Endothelial cell (in vitro differentiated cells): ENCODE measurements at regions not wholly inside any gene's neighbourhood (a gene's known extent, or its start where the extent isn't known, plus 50 kb on each side); places are given as distances from the start of the nearest gene placed in this dataset.
"Not testable (repeated sequence)": the region's sequence is repeated elsewhere in the genome, so short reads cannot be mapped to it uniquely, and the experiment has no call there.

Source experiments
- DNase-seq: peaks from one replicate; pipeline ENCODE4 v3.0.0; 2021; ENCODE audit warnings: low spot score
- H3K27ac Mint-ChIP-seq: one replicate; pipeline ENCODE4 v1.8.0; 2021; ENCODE audit warnings: mixed read lengths, inconsistent platforms; ENCODE audit not compliant: unreplicated experiment
- H3K27me3 Mint-ChIP-seq: one replicate; pipeline ENCODE4 v1.8.0; 2021; ENCODE audit warnings: mild to moderate bottlenecking, moderate library complexity, mixed read lengths, inconsistent platforms; ENCODE audit not compliant: unreplicated experiment
- H3K36me3 Mint-ChIP-seq: one replicate; pipeline ENCODE4 v1.8.0; 2021; ENCODE audit warnings: mild to moderate bottlenecking, low read depth, mixed read lengths, inconsistent platforms; ENCODE audit not compliant: unreplicated experiment
- H3K4me1 Mint-ChIP-seq: one replicate; pipeline ENCODE4 v1.8.0; 2021; ENCODE audit warnings: mild to moderate bottlenecking, mixed read lengths, inconsistent platforms; ENCODE audit not compliant: unreplicated experiment
- H3K4me3 Mint-ChIP-seq: one replicate; pipeline ENCODE4 v1.8.0; 2021; ENCODE audit warnings: mild to moderate bottlenecking, mixed read lengths, inconsistent platforms; ENCODE audit not compliant: unreplicated experiment
- H3K9me3 Mint-ChIP-seq: one replicate; pipeline ENCODE4 v1.8.0; 2021; ENCODE audit warnings: mixed read lengths, inconsistent platforms; ENCODE audit not compliant: unreplicated experiment
- TF ChIP-seq, protein P1 (sequence below): fragments of 200-600 bp; sonication (generic); IDR thresholded peaks from one replicate; pipeline ENCODE4 v1.5.0; 2021; ENCODE audit warnings: antibody characterized with exemption; ENCODE audit not compliant: unreplicated experiment

DNA sequence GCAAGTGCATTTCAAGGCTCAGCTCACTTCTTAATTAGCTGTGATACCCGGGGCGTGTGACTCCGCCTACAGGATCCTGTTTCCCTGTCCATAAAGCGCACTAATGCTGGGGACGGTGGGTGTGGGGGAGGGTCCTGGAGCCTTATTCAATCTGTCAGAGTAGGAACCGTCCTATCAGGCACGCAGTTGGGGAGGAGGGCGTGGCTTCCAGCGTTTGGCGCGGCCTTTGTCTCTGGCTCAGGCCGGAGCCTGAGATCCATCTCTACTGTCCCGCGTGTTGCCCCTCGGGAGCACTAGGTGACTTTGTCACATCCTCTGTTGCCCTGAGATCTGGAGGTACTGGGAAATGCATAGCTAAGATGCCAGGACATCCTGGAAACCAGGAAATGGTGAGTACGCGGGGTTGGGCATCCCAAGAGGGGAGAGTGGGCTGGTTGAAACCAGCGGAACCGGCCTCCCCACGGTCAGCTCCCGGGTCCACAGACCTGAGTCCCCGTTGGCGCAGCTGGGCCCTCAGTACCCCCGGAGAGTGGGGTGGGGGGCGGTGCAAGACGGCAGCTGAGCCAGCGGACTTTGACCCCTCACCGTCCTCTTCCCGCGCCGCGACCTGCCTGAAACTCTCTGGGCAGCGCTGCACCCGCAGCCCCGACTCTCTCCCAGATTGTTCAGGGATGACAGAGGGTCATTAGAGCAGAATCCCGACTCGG is 104.4 kb upstream of the ZNF92 start:
- Mint-ChIP-seq H3K9me3 (no peaks in the 10 kb centered on the region), H3K36me3 (no peaks in the 10 kb centered on the region), H3K4me1 (peaks cover 6% of the 10 kb centered on the region), H3K27ac (no peak overlapping the region), H3K4me3 (peak overlapping the region; percentile 95), H3K27me3 (no peaks in the 10 kb centered on the region)
- TF ChIP-seq, protein P1, sequence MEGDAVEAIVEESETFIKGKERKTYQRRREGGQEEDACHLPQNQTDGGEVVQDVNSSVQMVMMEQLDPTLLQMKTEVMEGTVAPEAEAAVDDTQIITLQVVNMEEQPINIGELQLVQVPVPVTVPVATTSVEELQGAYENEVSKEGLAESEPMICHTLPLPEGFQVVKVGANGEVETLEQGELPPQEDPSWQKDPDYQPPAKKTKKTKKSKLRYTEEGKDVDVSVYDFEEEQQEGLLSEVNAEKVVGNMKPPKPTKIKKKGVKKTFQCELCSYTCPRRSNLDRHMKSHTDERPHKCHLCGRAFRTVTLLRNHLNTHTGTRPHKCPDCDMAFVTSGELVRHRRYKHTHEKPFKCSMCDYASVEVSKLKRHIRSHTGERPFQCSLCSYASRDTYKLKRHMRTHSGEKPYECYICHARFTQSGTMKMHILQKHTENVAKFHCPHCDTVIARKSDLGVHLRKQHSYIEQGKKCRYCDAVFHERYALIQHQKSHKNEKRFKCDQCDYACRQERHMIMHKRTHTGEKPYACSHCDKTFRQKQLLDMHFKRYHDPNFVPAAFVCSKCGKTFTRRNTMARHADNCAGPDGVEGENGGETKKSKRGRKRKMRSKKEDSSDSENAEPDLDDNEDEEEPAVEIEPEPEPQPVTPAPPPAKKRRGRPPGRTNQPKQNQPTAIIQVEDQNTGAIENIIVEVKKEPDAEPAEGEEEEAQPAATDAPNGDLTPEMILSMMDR: no peak
- DNase-seq: peak; percentile 88

DNA sequence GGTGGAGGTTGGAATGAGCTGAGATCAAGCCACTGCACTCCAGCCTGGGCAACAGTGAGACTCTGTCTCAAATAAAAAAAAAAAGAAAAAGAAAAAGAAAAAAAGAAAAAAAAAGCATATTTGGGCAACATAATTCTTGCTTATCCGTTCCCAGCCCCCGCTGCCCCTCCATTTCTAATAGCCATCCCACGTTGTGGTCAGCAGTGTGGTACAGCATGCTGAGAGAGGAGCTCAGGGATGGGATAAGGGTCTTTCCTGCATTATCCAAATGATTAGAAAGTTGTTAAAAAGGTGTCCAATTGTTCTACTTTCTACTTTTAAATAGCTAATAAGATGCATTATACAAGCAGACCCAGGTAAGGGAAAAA is 104.9 kb upstream of the ZNF92 start:
- Mint-ChIP-seq H3K27ac (no peak overlapping the region), H3K36me3 (no peaks in the 10 kb centered on the region), H3K4me3 (peak overlapping the region; percentile 95), H3K4me1 (peaks cover 6% of the 10 kb centered on the region), H3K9me3 (no peaks in the 10 kb centered on the region), H3K27me3 (peaks cover 2% of the 10 kb centered on the region)
- TF ChIP-seq, protein P1: no peak
- DNase-seq: no peak

DNA sequence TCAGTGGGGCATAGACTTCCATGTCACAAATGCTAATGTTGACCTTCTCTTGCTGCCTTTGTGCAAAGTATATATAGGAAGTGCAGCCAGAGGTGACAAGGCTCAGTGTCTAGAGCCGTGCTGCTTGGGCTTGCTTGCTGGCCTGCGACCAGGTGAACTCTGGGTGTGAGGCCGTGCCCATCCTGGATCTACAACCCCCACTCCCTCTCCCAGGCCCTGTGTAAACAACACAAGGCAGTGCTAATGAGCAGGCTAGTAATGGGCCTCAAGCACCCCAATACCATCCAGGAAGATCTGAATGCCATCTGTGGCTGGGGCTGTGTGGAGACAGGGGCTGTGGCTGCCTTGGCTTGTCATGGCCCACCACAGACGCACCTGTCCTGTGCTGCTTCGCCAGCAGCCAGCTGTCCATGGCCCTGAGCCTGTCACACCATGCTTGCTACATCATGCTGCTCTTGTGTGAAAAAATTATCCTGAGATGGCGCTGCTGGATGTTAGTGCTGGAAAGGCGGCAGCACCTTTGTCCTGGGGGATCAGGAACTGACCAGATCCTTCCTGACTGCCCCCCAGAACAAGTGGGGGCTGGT is 107.6 kb upstream of the ZNF92 start:
- Mint-ChIP-seq H3K9me3 (no peaks in the 10 kb centered on the region), H3K4me1 (peaks cover 6% of the 10 kb centered on the region), H3K36me3 (no peaks in the 10 kb centered on the region), H3K4me3 (no peak overlapping the region), H3K27me3 (peaks cover 2% of the 10 kb centered on the region), H3K27ac (no peak overlapping the region)
- DNase-seq: no peak
- TF ChIP-seq, protein P1: no peak

DNA sequence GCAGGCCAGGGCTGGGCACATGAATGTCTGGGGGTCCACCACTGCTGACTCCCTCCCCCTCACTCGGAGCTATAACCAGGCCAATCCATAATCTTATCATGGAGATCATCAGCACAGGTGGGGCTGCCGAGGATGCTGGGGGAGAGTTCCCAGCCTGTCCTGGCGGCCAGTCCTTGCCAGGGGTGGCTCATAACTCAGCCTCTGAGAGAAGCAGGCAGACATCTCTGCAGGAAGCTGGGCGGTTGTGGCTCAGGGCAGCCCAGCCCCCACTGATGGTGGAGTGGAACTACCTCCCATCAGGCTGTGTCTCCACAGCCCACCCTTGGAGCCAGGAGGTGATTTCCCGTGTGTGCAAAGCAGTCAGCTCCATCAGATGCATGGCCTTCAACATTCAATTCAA is 109.4 kb upstream of the ZNF92 start:
- H3K9me3 Mint-ChIP-seq: no peaks in the 10 kb centered on the region
- DNase-seq: no peak
- no peak overlapping the region for H3K27ac Mint-ChIP-seq
- H3K4me1 Mint-ChIP-seq: peaks cover 6% of the 10 kb centered on the region
- no peaks in the 10 kb centered on the region for H3K36me3 Mint-ChIP-seq
- peaks cover 2% of the 10 kb centered on the region for H3K27me3 Mint-ChIP-seq
- TF ChIP-seq, protein P1: no peak
- no peak overlapping the region for H3K4me3 Mint-ChIP-seq

DNA sequence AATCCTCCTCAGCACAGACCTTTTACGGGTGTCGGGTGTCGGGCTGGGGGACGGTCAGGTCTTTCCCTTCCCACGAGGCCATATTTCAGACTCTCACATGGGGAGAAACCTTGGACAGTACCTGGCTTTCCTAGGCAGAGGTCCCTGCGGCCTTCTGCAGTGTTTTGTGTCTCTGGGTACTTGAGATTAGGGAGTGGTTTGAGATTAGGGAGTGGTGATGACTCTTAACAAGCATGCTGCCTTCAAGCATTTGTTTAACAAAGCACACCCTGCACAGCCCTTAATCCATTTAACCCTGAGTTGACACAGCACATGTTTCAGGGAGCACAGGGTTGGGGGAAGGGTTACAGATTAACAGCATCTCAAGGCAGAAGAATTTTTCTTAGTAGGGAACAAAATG is 113.0 kb upstream of the ZNF92 start:
- H3K27ac Mint-ChIP-seq: not testable (repeated sequence)

DNA sequence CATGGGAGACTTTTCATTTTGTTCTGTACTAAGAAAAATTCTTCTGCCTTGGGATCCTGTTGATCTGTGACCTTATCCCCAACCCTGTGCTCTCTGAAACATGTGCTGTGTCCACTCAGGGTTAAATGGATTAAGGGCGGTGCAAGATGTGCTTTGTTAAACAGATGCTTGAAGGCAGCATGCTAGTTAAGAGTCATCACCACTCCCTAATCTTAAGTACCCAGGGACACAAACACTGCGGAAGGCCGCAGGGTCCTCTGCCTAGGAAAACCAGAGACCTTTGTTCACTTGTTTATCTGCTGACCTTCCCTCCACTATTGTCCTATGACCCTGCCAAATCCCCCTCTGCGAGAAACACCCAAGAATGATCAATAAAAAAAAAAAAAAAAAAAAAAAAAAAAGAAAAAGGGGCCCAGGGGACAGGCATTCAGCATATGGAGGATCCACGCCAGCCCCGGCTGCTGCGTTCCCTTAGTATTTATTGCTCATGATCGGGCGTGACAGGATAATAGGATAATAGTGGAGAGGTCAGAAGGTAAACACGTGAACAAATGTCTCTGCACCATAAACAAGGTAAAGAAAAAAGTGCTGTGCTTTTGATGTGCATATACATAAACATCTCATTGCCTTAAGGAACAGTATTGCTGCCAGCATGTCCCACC is 113.7 kb upstream of the ZNF92 start:
- not testable (repeated sequence) for DNase-seq, H3K4me1 Mint-ChIP-seq, H3K4me3 Mint-ChIP-seq, H3K9me3 Mint-ChIP-seq, H3K27me3 Mint-ChIP-seq, H3K36me3 Mint-ChIP-seq, H3K27ac Mint-ChIP-seq

More for the DNA sequence above, 113.0 kb upstream of the ZNF92 start:
- H3K4me3 Mint-ChIP-seq, H3K36me3 Mint-ChIP-seq, H3K27me3 Mint-ChIP-seq, H3K9me3 Mint-ChIP-seq, DNase-seq, H3K4me1 Mint-ChIP-seq: not testable (repeated sequence)
